HG03060 (cell line): ENCODE measurements at regions not wholly inside any gene's neighbourhood (a gene's known extent, or its start where the extent isn't known, plus 50 kb on each side); places are given as distances from the start of the nearest gene placed in this dataset.

Experiments used
- ATAC-seq: cut with Tn5 transposase; IDR thresholded peaks from one replicate; pipeline ENCODE4 v1.9.1; 2021; ENCODE audit warnings: low read depth, moderate number of reproducible peaks; ENCODE audit not compliant: unreplicated experiment

GRCh38 chr16:85495259-85495658 lies 117.9 kb upstream of the GSE1 start:
- no peak for ATAC-seq

- no peak for ATAC-seq
Measured at GRCh38 chr16:85495823-85496538, 117.1 kb upstream of the GSE1 start.

GRCh38 chr16:85497622-85498314 lies 115.4 kb upstream of the GSE1 start:
- no peak for ATAC-seq

- no peak for ATAC-seq
Measured at GRCh38 chr16:85498607-85499006, 114.5 kb upstream of the GSE1 start.

GRCh38 chr16:85500220-85500619 lies 112.9 kb upstream of the GSE1 start:
- ATAC-seq, result no peak

GRCh38 chr16:85501900-85502299 lies 111.2 kb upstream of the GSE1 start:
- no peak for ATAC-seq

- ATAC-seq, result no peak
Measured at GRCh38 chr16:85502357-85502756, 110.8 kb upstream of the GSE1 start.

- ATAC-seq, result no peak
Measured at GRCh38 chr16:85503679-85504231, 109.4 kb upstream of the GSE1 start.

GRCh38 chr16:85504242-85504641 lies 108.9 kb upstream of the GSE1 start:
- ATAC-seq, result no peak

GRCh38 chr16:85505794-85506634 lies 107.1 kb upstream of the GSE1 start:
- no peak for ATAC-seq

- no peak for ATAC-seq
Measured at GRCh38 chr16:85506635-85506911, 106.5 kb upstream of the GSE1 start.

- ATAC-seq, result no peak
Measured at GRCh38 chr16:85507342-85507741, 105.8 kb upstream of the GSE1 start.

GRCh38 chr16:85508388-85508787 lies 104.7 kb upstream of the GSE1 start:
- no peak for ATAC-seq

- no peak for ATAC-seq
Measured at GRCh38 chr16:85508993-85509392, 104.1 kb upstream of the GSE1 start.

GRCh38 chr16:85510041-85510659 lies 103.0 kb upstream of the GSE1 start:
- ATAC-seq, result no peak

GRCh38 chr16:85511938-85512807 lies 100.9 kb upstream of the GSE1 start:
- no peak for ATAC-seq

- no peak for ATAC-seq
Measured at GRCh38 chr16:85512808-85513115, 100.4 kb upstream of the GSE1 start.

GRCh38 chr16:85513180-85513579 lies 99.9 kb upstream of the GSE1 start:
- no peak for ATAC-seq

GRCh38 chr16:85513649-85514048 lies 99.5 kb upstream of the GSE1 start:
- no peak for ATAC-seq

GRCh38 chr16:85514295-85514597 lies 98.9 kb upstream of the GSE1 start:
- no peak for ATAC-seq
